HG03460 (cell line): ENCODE measurements at regions not wholly inside any gene's neighbourhood (a gene's known extent, or its start where the extent isn't known, plus 50 kb on each side); places are given as distances from the start of the nearest gene placed in this dataset.

Experiments used
- ATAC-seq: cut with Tn5 transposase; IDR thresholded peaks from one replicate; pipeline ENCODE4 v1.9.1; 2021; ENCODE audit not compliant: unreplicated experiment

DNA sequence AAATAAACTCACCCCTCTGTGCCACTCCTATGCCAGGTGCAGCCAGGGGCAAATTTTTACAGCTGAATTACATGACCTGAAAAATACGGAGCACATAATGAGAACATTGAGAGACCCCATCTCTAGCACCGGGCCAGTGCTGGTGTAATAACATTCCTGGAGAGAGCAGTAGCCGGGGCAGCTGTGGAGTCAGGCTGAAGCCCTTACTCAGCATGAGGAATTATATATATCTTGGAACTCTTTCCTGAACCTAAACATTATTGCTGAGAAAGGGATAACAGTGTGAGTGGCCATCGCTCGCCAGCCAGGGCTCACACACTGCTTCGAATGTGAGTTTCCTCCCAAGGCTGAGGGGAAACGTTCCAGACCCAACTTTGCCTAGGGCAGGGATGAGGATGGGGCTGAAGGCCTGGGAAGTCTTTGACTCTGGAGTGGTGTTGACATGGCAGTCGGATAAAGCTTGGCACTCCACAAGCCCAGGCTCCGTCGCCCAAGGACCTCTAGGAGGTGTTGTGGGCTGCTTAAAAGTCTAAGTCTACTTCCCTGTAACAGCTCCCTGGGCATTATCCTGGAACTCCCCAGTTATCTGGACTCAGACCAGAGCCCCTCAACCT, 269.8 kb downstream of the CDC5L start:
- no peak for ATAC-seq

DNA sequence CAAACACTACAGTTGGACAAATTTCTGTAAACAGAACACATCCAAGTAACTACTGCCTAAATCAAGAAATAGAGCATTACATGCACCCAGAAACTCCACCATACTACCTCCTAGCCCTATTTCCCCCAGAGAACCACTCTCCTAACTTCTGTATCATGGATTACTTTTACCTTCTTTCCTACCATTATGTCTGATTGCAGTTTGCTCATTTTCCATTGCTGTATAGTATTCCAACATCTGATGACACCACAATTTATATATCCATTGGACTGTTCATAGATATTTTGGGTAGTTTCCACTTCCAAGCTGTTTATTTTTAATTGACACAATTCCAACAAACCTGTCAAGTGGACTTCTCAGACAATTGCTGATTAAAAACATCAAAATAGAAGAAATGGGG, 271.1 kb downstream of the CDC5L start:
- no peak for ATAC-seq

DNA sequence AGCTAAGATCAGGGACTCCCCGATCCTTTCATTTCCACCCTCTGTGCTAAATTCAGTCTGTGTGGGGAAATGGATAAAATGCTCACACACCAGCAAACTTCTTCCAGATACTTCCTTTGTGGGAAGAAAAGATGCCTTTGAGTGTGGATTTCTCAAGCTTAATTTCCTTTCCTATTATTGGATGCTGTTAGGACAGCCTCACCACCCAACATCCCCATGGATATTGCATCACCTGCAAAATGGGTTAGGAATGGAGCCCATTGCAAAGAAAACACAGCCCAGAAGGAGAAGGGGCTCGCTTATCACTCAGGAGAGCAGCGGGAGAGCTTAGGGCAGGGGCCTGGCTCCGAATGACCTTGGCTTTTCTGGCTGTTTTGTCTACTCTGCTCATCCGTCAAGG, 272.2 kb downstream of the CDC5L start:
- no peak for ATAC-seq

DNA sequence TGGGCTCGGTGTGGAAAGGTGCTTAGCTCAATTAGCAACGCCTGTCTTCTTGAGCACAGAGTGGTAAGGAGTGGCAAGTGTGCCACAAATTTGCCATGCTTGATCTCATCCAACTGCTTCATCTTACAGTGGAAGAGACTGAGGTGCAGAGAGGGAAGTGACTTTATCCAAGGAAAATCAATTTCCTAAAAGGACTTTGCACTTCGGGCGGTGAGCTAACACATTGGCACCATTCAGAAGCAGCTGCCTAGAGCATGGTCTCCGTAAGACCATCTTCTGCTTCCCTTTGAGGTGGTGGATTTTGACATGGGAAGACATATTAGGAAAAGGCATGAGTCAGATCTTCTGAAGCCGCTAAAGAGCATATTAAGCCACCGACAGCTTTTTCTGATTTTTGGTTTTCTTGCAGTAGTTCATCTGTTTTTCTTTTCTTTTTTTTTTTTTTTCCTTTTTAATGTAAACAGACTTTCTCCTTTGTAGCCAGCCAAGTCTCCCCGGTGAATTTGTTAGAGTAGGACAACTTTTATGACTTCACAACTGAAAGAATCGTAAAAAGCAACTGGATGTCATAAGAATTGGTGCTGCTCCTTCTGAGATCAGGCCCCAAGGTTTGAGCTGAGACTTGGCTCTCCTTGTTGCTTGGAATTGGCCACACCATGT, 273.2 kb downstream of the CDC5L start:
- no peak for ATAC-seq

DNA sequence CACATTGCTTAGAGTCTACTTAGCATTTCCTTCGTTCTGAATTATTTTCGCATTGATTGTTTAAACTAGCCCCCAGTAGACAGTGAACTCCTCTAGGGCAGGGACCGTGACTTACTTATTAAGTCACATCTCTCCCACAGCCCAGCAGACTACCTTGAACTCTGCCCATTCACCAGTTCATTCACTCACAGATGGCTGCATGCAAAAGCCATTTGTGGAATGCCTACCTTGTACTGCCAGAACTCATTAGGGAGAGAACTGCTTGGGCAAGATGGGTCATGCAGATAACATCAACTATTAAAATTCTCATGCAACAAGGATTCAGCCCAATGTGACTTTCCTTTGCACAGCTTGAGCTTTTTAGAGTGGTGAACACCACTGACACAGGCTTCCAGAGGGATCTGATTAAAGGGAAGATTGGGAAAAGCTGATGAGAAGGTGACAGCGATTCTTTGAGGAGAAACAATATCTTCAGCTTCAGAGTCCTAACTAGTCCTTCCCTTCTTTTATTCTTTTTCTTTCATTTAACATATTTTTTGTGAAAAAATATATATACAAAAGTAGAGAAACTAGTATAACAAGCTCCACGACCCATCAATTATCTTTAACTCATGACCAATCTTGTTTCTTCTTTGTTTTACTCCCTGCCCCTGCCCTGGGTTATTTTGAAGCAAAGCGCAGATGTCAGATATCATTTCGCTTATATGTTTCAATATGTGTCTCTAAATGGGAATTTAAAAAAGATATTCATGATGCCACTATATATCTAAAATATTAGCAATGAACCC, 273.9 kb downstream of the CDC5L start:
- ATAC-seq, result no peak

DNA sequence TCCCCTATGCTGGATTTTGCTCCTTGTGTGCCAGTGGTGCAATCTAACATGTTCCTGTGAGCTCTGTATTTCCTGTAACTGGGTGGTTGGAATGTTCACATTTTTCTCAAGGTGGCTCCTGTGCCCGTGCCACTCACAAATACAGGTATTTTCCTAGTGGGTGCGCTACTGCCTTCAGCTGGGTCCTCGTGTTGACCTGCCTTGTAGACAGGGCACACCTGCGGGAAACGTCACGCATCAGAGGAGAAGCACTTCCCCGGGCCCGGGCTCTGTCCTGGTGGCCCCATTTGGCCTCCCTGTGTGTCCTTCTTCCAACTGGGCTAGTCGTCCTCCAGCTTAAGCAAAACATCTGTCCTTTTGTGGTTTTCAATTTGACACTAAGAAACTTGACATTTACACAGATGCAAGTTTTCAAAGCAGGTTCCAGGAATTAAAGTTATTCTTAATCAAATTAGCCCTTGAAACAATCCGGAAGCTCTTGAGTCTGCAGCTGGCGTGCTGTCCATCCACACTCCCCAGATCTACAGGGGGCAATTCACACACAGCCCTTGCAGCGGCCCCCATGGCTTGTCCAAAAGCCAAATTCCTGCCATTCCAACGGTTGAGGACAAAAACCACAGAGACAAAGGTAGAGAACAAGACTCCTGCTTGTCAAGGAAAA, 275.1 kb downstream of the CDC5L start:
- no peak for ATAC-seq

DNA sequence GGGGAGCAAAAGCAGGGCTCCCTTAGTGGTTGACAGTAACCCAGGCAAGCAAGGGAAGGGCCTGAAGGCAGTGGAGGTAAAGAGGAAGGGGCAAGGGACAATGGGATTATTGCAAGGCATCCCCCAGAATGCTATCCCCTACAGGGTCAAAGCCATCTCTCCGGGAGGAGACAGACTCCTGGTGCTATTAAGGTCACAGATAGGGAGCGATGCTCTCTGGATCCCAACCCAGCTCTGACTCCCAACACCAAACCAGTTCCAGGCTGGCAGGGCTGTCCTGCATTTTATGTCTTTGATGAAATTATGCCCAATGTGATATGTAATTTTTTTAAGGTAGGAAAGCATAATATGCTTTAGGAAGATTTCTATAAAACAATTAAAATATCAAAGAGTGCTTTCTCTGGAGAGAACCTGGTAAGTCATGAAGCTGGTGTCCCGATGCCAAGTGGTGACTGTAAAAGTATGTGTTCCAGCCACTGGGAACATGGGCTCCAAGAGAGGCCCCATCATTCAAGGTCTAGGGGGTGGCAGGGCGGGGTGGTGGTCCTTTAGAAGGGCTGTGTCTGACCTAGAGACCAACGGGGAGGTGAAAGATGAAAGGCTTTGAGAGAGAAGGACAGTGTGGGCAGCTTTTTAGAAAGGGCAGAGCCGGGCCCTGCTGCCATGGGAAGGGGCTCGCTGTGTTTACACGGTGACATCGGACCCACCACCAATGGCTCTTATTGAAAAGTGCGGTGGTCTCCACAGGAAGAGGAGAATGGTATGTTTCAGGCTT, 276.5 kb downstream of the CDC5L start:
- no peak for ATAC-seq

DNA sequence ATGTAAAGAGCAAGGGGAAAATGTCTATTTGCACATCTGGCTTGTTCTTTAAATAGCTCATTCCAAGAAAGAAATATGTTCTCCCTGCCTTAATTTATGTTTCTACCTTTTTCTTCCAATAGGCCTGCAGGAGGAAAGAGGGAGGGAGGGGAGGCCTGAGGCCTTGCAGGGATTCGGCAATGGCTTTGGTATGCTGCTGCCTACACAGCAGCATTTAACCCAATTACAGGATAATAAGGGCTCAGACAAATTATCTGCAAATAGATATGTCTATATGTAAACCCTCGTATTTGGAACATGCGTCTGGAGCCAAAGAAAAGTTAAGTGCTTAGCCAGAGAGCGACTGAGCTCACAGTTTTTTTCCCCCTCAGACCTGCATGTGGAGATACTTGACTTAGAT, 277.2 kb downstream of the CDC5L start:
- no peak for ATAC-seq

DNA sequence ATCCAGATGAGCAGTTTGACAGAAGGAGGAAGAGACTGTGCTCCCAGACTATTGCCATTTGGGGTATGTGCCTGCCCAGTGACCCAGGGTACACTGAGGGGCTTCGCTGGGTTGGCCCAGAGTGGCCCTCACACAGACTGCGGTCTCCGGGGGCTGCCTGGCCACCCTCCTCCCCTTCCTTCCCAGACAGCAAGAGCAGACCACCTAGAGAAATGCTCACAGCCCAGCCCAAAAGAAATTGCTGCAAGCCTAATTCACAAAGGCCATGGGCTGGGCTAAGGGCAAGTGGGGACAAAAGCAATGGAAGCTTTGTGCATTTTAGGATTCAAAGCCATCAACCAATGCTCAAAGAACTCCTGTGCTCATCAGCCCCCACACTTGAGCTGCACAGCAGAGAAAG, 277.6 kb downstream of the CDC5L start:
- ATAC-seq, result no peak

DNA sequence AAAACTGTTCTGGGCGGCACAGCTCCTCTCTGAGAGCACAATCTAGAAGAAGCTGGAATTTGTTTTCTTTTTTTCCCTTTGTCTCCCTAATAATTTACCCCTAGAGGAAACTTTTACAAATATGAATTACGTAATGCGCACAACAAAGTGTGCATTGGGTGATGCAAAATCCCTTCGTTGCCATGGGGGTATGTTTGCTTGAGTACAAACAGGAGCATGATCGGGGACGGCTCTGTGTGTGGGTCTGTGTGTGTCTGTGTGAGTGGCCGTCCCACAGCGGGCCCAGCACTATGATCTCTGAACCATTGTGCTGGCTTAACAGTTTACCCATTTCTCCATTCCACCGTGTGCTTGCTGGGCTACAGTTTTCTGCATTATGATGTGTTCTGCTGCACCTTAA, 278.2 kb downstream of the CDC5L start:
- no peak for ATAC-seq

DNA sequence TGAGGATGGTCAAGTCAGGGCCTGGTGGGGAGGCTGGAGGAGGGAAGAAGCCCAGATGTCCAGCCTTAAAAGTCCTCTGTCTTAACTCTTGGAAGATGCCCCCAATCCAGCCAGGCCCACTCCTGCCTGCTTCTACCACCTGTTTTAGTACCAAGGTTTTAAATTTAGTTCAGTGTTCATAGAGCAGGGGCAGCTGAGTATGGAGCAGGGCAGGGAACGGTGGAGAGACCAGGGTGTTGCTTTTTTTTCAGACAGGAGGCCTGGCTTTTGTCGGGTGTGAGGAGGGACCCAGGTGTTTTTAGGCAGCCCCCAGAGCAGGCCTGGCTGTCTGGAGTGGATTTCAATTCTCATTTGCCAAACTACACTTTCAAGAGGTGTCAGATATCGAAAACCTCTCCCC, 278.8 kb downstream of the CDC5L start:
- no peak for ATAC-seq

DNA sequence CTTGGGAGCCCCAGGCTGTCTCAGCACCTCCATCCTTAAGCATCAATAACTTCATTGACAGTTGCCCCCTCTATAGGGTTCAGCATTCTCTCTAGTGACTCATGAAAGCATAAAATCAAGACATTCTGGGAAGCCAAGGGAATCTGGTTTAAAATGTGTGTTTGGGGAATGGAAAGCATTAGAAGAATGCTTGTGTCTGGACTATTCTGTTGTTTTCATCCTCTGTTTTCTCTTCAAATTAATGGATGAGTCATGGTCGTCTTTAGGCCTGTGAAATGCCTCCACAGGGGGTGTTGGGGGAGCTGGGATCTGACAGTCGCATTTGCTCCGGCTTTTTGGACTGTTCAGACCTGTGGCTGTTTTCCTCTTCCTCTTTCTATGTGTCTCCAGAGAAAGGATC, 279.7 kb downstream of the CDC5L start:
- no peak for ATAC-seq

DNA sequence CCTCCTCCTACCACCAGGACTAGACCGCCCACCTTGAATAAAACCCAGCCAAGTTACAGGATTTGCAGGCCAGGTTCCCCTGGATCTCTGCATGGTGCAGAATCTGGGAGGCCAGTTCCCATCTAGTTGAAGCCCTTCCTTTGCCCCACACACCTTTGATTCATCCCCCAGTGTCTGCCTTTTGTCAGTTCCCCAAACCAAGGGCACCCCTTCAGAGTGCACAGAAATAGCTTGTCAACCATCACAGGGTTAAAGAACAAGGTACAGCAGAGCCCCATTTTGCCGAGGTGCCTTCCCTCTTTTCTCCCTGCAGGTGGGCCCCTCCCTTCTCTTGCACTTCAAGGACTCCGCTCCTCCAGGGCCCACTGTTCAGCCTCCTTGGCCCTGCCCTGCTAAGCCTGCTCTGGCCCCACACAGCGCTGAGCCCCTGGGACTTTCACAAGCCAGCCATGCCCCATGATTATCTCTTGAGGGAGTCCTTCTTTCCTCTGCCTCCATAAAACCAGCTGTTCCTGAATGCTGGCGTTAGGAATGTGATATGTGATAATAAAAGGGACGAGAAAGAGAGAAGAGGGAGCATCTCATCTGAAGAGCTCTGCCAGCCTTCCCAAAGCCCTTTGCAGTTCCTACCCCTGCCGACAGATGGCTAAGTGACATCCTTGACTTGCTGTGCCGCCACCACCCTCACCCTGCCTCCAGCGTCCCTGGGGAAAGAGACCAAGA, 280.3 kb downstream of the CDC5L start:
- ATAC-seq, result no peak

DNA sequence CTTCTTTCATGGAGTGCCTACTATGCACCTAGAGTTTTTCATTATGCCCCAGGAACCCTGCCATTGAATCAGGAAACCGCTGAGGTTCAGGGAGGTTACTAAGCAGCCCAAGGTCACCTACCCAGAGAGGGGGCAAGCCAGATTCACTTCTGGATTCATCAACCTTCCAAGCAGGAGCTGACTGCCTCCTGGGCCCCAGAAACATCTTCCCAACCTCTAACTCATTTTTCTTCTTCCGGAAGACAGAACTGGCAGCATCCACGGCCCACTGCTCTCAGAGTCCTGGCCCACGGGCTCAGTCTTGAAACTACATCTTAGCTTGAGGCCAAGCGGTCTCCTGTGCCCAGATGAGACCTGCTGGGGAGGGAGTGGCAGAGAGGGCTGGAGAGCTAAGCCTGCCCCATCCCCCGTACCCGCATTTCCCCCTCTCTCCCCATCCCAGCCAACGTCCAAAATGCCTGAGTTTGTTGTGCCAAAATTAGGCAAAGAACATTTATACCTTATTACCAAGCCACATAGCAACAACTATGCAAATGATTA, 281.0 kb downstream of the CDC5L start:
- no peak for ATAC-seq

DNA sequence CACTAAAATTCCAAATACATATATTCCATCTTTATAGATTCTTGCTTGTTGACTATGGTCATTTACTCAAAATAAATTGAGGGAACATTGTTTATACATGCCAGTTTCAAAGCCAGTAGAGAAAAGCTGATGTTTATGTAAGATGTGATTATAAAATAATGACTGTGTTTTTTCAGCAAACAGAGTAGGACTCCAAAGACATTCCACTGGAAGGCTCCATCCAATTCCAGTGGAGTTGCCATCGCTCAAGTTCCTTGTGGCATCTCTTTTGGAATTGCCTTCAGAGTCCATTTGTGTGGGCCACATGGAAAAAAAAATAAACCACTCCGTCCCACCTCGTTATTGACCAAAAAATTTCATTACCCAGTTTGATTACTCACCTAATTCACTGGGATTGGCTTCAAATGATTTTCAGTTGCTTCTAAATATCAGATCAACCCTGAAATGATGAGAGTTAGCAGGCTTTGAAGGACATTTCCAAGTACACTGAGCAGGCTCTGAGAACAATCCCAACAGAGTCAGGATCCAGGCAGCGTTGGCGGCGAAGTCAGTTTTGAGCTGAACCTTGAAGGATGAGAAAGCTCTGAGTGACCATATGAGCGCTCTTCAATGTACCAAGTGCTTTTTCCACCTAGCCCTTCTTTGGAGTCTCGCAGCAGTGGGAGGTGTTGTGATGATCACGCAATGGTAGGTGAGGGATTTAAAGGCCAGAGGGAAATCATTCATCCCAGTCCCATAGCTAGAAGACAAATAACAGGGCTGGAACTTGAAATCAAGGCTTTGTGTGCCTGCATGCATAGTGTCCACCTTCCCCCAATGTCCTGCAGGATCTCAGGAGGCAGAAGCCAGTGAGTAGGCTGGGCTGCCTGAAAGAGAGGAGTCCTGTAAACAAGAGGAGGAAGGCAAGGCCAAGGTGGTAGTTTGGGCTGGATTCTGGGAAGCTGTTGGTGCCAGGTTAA, 281.7 kb downstream of the CDC5L start:
- ATAC-seq, result no peak

DNA sequence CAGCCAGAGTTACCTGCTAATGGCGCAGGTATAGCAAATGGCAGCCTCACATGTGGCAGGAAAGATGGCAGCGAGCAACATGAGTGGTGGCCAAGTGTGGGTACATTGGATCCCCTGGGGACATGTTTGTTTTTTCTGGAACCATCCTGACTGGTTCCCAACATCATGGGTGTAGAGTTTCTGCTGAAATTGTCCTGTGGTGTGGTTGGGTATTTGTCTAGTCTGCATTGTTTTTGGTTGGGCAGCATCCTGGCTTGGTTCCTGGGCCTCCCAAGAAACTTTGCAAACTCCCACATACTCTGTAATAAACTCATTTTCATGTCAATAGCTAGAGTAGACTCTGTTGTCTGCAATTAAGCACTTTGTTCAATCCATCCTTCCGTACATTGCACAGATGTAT, 282.6 kb downstream of the CDC5L start:
- ATAC-seq, result no peak

DNA sequence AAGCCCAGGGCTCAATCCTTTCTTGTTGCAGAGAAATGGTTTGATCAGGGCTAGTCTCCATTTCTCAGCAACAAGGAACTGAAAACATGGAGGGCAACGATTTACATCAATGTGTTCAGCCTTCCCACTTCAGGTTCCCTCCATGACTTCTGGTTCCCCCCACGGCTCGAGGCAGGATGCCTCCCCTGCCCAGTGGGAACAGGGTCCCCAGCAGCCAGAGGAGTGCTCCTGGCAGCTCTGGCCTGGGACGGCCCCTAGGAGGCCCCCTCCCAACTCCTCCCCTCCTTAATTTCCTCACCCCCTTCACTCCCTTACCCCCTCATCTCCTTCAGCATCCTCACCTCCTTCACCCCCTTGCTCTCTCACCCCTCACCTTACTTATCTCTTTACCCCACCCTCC, 283.8 kb downstream of the CDC5L start:
- no peak for ATAC-seq

DNA sequence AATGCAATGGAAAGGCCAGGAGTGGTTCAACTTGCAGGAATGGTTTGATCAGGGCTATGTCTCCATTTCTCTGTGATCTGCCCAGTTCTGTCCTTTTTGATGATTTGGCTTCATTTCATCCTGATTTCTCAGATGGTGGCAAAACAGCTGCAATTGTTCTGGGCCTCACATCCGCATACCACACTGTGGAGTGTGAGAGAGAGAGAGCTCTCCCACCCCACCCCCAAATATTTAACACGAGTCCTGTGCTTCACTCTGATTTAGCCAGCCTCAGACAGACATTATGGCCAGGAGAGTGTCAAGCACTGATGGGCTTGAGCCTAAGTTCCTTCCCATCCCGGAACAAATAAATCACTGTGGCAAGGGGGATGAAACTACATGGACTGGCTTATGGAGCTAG, 284.6 kb downstream of the CDC5L start:
- ATAC-seq, result no peak

DNA sequence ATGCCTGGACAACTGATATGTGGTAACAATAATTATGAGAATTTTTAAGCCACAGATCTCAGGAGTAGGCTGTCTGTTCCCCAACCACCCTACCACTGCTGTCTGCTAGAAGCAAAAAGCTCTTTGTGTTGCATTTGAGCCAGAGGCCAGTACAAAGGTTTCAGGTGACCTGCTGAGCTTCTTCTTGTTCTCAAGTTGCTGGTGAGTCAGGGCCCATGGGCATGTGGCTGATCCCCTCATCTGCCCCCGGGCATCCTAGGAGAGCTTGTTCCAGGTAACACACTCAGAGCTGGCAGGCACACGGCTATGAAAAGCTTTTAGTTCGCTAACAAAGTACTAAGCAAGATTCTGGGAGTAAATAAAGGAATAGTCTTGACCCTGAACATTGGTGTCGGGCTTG, 285.3 kb downstream of the CDC5L start:
- no peak for ATAC-seq
